HCT116 (cell line): ENCODE measurements at regions not wholly inside any gene's neighbourhood (a gene's known extent, or its start where the extent isn't known, plus 50 kb on each side); places are given as distances from the start of the nearest gene placed in this dataset.

Source experiments
- ATAC-seq: fragments of 200-7000 bp; cut with Tn5 transposase; 2 replicates; pipeline ENCODE4 v1.9.1; 2020; ENCODE audit warnings: mild to moderate bottlenecking, moderate library complexity
- BruUV-seq: library from RNA; stranded (reverse); fragments of 400-500 nt; replicated peaks from 2 replicates; lab custom pipeline; 2021; lab: Mats Ljungman, UMichigan
- CTCF ChIA-PET: fragments of 300-600 bp; sonication (Branson Sonifier 250); formaldehyde crosslinking; loops from one replicate; lab custom pipeline; 2021; ENCODE audit warnings: antibody characterized with exemption; lab: Charles Lee
- POLR2A ChIA-PET: fragments of 300-600, 350-600 bp; sonication (Branson Sonifier 250); formaldehyde crosslinking; loops from one replicate; lab custom pipeline; 2021; ENCODE audit warnings: antibody characterized with exemption; lab: Charles Lee
- RAD21 ChIA-PET, 2 experiments: fragments of 300-600 bp; sonication (Branson Sonifier 250); formaldehyde crosslinking; loops; one replicate each; lab custom pipeline; 2023; ENCODE audit warnings: low total read pairs in 2 of 2; ENCODE audit not compliant: uncharacterized antibody in 2 of 2, unreplicated experiment in 2 of 2, low non-redundant PET in 1 of 2; lab: Charles Lee
- DNase-seq: peaks from one replicate; pipeline ENCODE4 v3.0.0-alpha.2; 2010; ENCODE audit warnings: low read depth, low spot score
- H2AFZ ChIP-seq: fragments of 200-600 bp; shearing (Covaris generic), sonication (generic); 2 replicates; pipeline ENCODE4 v1.6.1; 2017; ENCODE audit warnings: low read depth, mixed run types, mixed read lengths, antibody characterized with exemption, low read length; ENCODE audit not compliant: poor library complexity, severe bottlenecking
- H3K27ac ChIP-seq: 2 replicates; pipeline ENCODE4 v1.5.1; 2012; ENCODE audit warnings: low read depth, low read length
- H3K27me3 ChIP-seq: fragments of 200-600 bp; sonication (generic); 2 replicates; pipeline ENCODE4 v1.6.1; 2016; ENCODE audit warnings: mixed run types, low read length, mixed read lengths; ENCODE audit not compliant: insufficient read depth
- H3K36me3 ChIP-seq, 2 experiments: fragments of 200-500 bp in 1 of 2; fragments of 200-600 bp in 1 of 2; sonication (Bioruptor generic) in 1 of 2; sonication (generic) in 1 of 2; 2 replicates each; pipeline versions ENCODE4 v1.5.1 to v1.6.1; 2014 to 2016; ENCODE audit warnings: low read length in 2 of 2, inconsistent platforms in 1 of 2, mixed read lengths in 1 of 2, mixed run types in 1 of 2; ENCODE audit not compliant: insufficient read depth in 2 of 2, control insufficient read depth in 1 of 2
- H3K4me1 ChIP-seq, 2 experiments: fragments of 200-600 bp in 1 of 2; sonication (generic) in 1 of 2; 2 replicates each; pipeline versions ENCODE4 v1.5.1 to v1.6.1; 2012 to 2017; ENCODE audit warnings: low read length in 2 of 2, inconsistent platforms in 1 of 2, mild to moderate bottlenecking in 1 of 2, mixed read lengths in 1 of 2, mixed run types in 1 of 2, moderate library complexity in 1 of 2; ENCODE audit not compliant: insufficient read depth in 2 of 2, control insufficient read depth in 1 of 2
- H3K4me2 ChIP-seq: fragments of 200-600 bp; sonication (generic); 2 replicates; pipeline ENCODE4 v1.6.1; 2017; ENCODE audit warnings: mixed run types, low read length, mixed read lengths
- H3K4me3 ChIP-seq, 2 experiments: fragments of 200-600 bp in 1 of 2; sonication (generic) in 1 of 2; replicated peaks in 1 of 2; 2 replicates each; pipeline ENCODE4 v1.5.1; 2011 to 2016; ENCODE audit warnings: low read length in 2 of 2, control low read depth in 1 of 2, low read depth in 1 of 2, mild to moderate bottlenecking in 1 of 2, mixed read lengths in 1 of 2, mixed run types in 1 of 2
- H3K79me2 ChIP-seq: fragments of 200-600 bp; sonication (generic); 2 replicates; pipeline ENCODE4 v1.6.1; 2017; ENCODE audit warnings: mild to moderate bottlenecking, mixed run types, low read length, moderate library complexity, mixed read lengths; ENCODE audit not compliant: insufficient read depth
- H3K9ac ChIP-seq: fragments of 200-600 bp; sonication (generic); 2 replicates; pipeline ENCODE4 v1.6.1; 2016; ENCODE audit warnings: low read length, mixed read lengths
- H3K9me2 ChIP-seq: fragments of 200-600 bp; sonication (generic), shearing (Covaris generic); 2 replicates; pipeline ENCODE4 v1.6.1; 2017; ENCODE audit warnings: mixed run types, mild to moderate bottlenecking, moderate library complexity; ENCODE audit not compliant: insufficient read depth
- H3K9me3 ChIP-seq, 2 experiments: fragments of 200-500 bp in 1 of 2; fragments of 200-600 bp in 1 of 2; sonication (Bioruptor generic) in 1 of 2; sonication (generic) in 1 of 2; 2 replicates each; pipeline ENCODE4 v1.6.1; 2014 to 2017; ENCODE audit warnings: low read length in 2 of 2, mixed read lengths in 2 of 2, inconsistent platforms in 1 of 2, low read depth in 1 of 2, mild to moderate bottlenecking in 1 of 2, mixed run types in 1 of 2, moderate library complexity in 1 of 2; ENCODE audit not compliant: control insufficient read depth in 1 of 2, insufficient read depth in 1 of 2
- H4K20me1 ChIP-seq: fragments of 200-600 bp; sonication (generic), shearing (Covaris generic); 2 replicates; pipeline ENCODE4 v1.6.1; 2017; ENCODE audit warnings: mixed run types, mild to moderate bottlenecking, moderate library complexity; ENCODE audit not compliant: insufficient read depth
- ATF3 ChIP-seq: IDR thresholded peaks from 2 replicates; pipeline ENCODE4 v1.6.1; 2012
- EGR1 ChIP-seq: IDR thresholded peaks from 2 replicates; pipeline ENCODE4 v1.6.1; 2012; ENCODE audit warnings: low read depth
- EZH2 ChIP-seq: fragments of 200-600 bp; sonication (generic); IDR thresholded peaks from 2 replicates; pipeline ENCODE4 v1.6.1; 2017; ENCODE audit warnings: antibody characterized with exemption, mixed run types
- FOSL1 ChIP-seq: IDR thresholded peaks from 2 replicates; pipeline ENCODE4 v1.6.1; 2012; ENCODE audit warnings: low read depth
- POLR2A ChIP-seq: IDR thresholded peaks from 2 replicates; pipeline ENCODE4 v1.7.0; 2011; ENCODE audit warnings: borderline replicate concordance; ENCODE audit not compliant: insufficient read depth, insufficient read length; ENCODE audit errors: extremely low read depth
- SIN3A ChIP-seq: IDR thresholded peaks from 2 replicates; pipeline ENCODE4 v1.6.1; 2012; ENCODE audit warnings: low read depth
- SP1 ChIP-seq: IDR thresholded peaks from 2 replicates; pipeline ENCODE4 v1.6.1; 2012; ENCODE audit warnings: low read depth
- ZNF274 ChIP-seq: fragments of 200-500 bp; sonication (Bioruptor generic); IDR thresholded peaks from 2 replicates; pipeline ENCODE4 v1.6.1; 2014; ENCODE audit warnings: mild to moderate bottlenecking, low read depth, low read length, inconsistent platforms
- intact Hi-C: fragments of 100-400 bp; cut with micrococcal nuclease; formaldehyde crosslinking; loops from 2 replicates; pipeline ENCODE4 v1.10.0; 2022
- TF ChIP-seq, protein P1 (sequence below): IDR thresholded peaks from 2 replicates; pipeline ENCODE4 v1.6.1; 2012; ENCODE audit warnings: low read depth
- TF ChIP-seq, protein P2 (sequence below), 3 experiments: fragments of 200-600 bp in 1 of 3; sonication (generic) in 1 of 3; IDR thresholded peaks in 2 of 3; conservative IDR thresholded peaks in 1 of 3; 2 replicates each; pipeline ENCODE4 v1.5.1; 2012 to 2017; ENCODE audit warnings: low read depth in 2 of 3, low read length in 2 of 3, antibody characterized with exemption in 1 of 3, borderline replicate concordance in 1 of 3, control low read depth in 1 of 3, mild to moderate bottlenecking in 1 of 3, mixed read lengths in 1 of 3, mixed run types in 1 of 3, moderate library complexity in 1 of 3; ENCODE audit not compliant: insufficient read depth in 1 of 3

GRCh38 chr22:17307566-17307965 is 61.7 kb upstream of the CECR2 start:
- no peaks in the 10 kb centered on the region for H3K79me2 ChIP-seq
- no peak overlapping the region for H3K9ac ChIP-seq
- RAD21 ChIA-PET = no interaction called here
- intact Hi-C loops = no loop called here
- H3K27ac ChIP-seq = no peak overlapping the region
- TF ChIP-seq ATF3 = no peak
- TF ChIP-seq, protein P1, sequence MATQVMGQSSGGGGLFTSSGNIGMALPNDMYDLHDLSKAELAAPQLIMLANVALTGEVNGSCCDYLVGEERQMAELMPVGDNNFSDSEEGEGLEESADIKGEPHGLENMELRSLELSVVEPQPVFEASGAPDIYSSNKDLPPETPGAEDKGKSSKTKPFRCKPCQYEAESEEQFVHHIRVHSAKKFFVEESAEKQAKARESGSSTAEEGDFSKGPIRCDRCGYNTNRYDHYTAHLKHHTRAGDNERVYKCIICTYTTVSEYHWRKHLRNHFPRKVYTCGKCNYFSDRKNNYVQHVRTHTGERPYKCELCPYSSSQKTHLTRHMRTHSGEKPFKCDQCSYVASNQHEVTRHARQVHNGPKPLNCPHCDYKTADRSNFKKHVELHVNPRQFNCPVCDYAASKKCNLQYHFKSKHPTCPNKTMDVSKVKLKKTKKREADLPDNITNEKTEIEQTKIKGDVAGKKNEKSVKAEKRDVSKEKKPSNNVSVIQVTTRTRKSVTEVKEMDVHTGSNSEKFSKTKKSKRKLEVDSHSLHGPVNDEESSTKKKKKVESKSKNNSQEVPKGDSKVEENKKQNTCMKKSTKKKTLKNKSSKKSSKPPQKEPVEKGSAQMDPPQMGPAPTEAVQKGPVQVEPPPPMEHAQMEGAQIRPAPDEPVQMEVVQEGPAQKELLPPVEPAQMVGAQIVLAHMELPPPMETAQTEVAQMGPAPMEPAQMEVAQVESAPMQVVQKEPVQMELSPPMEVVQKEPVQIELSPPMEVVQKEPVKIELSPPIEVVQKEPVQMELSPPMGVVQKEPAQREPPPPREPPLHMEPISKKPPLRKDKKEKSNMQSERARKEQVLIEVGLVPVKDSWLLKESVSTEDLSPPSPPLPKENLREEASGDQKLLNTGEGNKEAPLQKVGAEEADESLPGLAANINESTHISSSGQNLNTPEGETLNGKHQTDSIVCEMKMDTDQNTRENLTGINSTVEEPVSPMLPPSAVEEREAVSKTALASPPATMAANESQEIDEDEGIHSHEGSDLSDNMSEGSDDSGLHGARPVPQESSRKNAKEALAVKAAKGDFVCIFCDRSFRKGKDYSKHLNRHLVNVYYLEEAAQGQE = no peak
- TF ChIP-seq ZNF274 = no peak
- TF ChIP-seq, protein P2, sequence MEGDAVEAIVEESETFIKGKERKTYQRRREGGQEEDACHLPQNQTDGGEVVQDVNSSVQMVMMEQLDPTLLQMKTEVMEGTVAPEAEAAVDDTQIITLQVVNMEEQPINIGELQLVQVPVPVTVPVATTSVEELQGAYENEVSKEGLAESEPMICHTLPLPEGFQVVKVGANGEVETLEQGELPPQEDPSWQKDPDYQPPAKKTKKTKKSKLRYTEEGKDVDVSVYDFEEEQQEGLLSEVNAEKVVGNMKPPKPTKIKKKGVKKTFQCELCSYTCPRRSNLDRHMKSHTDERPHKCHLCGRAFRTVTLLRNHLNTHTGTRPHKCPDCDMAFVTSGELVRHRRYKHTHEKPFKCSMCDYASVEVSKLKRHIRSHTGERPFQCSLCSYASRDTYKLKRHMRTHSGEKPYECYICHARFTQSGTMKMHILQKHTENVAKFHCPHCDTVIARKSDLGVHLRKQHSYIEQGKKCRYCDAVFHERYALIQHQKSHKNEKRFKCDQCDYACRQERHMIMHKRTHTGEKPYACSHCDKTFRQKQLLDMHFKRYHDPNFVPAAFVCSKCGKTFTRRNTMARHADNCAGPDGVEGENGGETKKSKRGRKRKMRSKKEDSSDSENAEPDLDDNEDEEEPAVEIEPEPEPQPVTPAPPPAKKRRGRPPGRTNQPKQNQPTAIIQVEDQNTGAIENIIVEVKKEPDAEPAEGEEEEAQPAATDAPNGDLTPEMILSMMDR (IDR thresholded peaks at IDR 0.05 in 2 of 3, conservative IDR thresholded peaks at IDR 0.05 in 1 of 3; ENCODE audit: borderline replicate concordance in 1 of 3, insufficient read depth in 1 of 3, low read depth in 2 of 3, low read length in 2 of 3) = no peak
- no peak for TF ChIP-seq SP1
- no peak for TF ChIP-seq FOSL1
- TF ChIP-seq SIN3A = no peak
- no peak for TF ChIP-seq EZH2
- TF ChIP-seq EGR1 = no peak
- no peak for TF ChIP-seq POLR2A
- H3K9me2 ChIP-seq = no peaks in the 10 kb centered on the region
- no peaks in the 10 kb centered on the region for H4K20me1 ChIP-seq
- ATAC-seq (no peak), DNase-seq (no peak)
- CTCF ChIA-PET = no interaction called here
- H3K27me3 ChIP-seq = no peaks in the 10 kb centered on the region
- H3K36me3 ChIP-seq = no peaks in the 10 kb centered on the region
- H3K4me1 ChIP-seq = no peaks in the 10 kb centered on the region
- POLR2A ChIA-PET = no interaction called here
- H3K4me2 ChIP-seq = no peak overlapping the region
- H3K4me3 ChIP-seq = no peak overlapping the region
- H3K9me3 ChIP-seq = no peaks in the 10 kb centered on the region
- no peak overlapping the region for H2AFZ ChIP-seq
- no TSS peak for BruUV-seq
